Effector memory CD8-positive, alpha-beta T cell (primary cell): ENCODE measurements at regions not wholly inside any gene's neighbourhood (a gene's known extent, or its start where the extent isn't known, plus 50 kb on each side); places are given as distances from the start of the nearest gene placed in this dataset.

Source experiments
- ATAC-seq: fragments of 150-1000 bp; cut with Tn5 transposase; replicated peaks from 2 replicates; pipeline ENCODE4 v1.10.0; 2021; ENCODE audit warnings: mild to moderate bottlenecking, moderate library complexity
- DNase-seq, 3 experiments: peaks; one replicate each; pipeline ENCODE4 v3.0.0; 2021
- H3K27ac Mint-ChIP-seq, 2 donors: one replicate each; pipeline ENCODE4 v1.8.0; 2022; ENCODE audit warnings: mild to moderate bottlenecking in 2 of 2, mixed read lengths in 2 of 2, moderate library complexity in 2 of 2
- H3K27me3 Mint-ChIP-seq, 2 donors: one replicate each; pipeline ENCODE4 v1.8.0; 2022; ENCODE audit warnings: mixed read lengths in 2 of 2
- H3K36me3 Mint-ChIP-seq: one replicate; pipeline ENCODE4 v1.8.0; 2022; ENCODE audit warnings: mild to moderate bottlenecking, moderate library complexity, mixed read lengths; ENCODE audit not compliant: insufficient read depth
- H3K4me1 Mint-ChIP-seq, 2 donors: one replicate each; pipeline ENCODE4 v1.8.0; 2022; ENCODE audit warnings: low read depth in 2 of 2, mixed read lengths in 2 of 2
- H3K4me3 Mint-ChIP-seq, 2 donors: one replicate each; pipeline ENCODE4 v1.8.0; 2022; ENCODE audit warnings: mild to moderate bottlenecking in 2 of 2, mixed read lengths in 2 of 2, moderate library complexity in 2 of 2
- H3K9me3 Mint-ChIP-seq, 2 donors: one replicate each; pipeline ENCODE4 v1.8.0; 2022; ENCODE audit warnings: mixed read lengths in 2 of 2

DNA sequence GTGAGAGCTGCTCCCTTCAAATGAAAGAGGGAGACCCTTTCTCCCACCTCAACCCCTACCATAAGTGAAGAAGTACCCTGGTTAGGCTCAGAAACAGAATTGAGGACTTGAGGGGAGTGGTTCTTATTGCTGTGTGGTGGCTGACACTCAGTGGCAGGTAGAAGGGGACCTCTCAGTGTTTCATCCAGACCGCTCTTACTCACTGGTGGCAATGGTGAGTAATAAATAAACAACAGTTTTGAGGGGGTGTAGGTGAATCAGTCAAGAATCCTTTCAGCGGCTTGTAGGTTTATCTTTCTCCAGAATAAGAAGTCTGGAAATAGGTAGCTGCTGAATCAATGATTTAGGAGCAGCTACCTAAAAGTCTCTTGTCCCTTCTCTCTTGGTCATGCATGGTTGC, 403.4 kb upstream of the B3GAT1 start:
- Mint-ChIP-seq H3K27me3 (peaks cover 48 to 58% of the 10 kb centered on the region in 2 donors), H3K27ac (no peak overlapping the region), H3K9me3 (no peaks in the 10 kb centered on the region), H3K4me3 (no peak overlapping the region), H3K4me1 (no peaks in the 10 kb centered on the region), H3K36me3 (no peaks in the 10 kb centered on the region)
- ATAC-seq (no peak), DNase-seq (no peak)

GRCh38 chr11:134807997-134808396, 396.0 kb upstream of the B3GAT1 start:
- no peaks in the 10 kb centered on the region for H3K36me3 Mint-ChIP-seq
- H3K27ac Mint-ChIP-seq, result no peak overlapping the region
- peaks cover 44% of the 10 kb centered on the region in 2 donors for H3K27me3 Mint-ChIP-seq
- DNase-seq (no peak), ATAC-seq (no peak)
- H3K9me3 Mint-ChIP-seq, result no peaks in the 10 kb centered on the region
- H3K4me3 Mint-ChIP-seq, result no peak overlapping the region
- H3K4me1 Mint-ChIP-seq, result no peaks in the 10 kb centered on the region

DNA sequence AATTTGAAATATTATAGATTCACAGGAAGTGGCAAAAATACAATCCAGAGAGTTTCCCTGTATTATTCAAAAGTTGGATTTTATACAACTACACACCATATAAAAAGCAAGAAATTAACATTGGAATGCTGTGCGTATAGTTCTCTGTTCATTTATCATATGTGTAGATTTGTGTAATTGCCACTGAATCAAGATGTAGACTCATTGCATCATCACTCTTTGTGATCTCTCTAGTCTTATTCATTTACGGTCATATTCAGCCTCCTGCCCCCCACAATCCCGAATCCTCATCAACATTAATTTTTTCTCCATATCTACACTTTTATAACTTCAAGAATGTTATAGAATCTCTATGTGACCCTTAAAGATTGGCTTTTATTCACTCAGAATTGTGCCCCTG, 390.6 kb upstream of the B3GAT1 start:
- Mint-ChIP-seq H3K36me3 (no peaks in the 10 kb centered on the region), H3K27ac (no peak overlapping the region), H3K9me3 (no peaks in the 10 kb centered on the region), H3K4me3 (no peak overlapping the region), H3K4me1 (peaks cover 2 to 5% of the 10 kb centered on the region in 2 donors), H3K27me3 (peaks cover 55 to 67% of the 10 kb centered on the region in 2 donors)
- no peak for DNase-seq
- no peak for ATAC-seq

DNA sequence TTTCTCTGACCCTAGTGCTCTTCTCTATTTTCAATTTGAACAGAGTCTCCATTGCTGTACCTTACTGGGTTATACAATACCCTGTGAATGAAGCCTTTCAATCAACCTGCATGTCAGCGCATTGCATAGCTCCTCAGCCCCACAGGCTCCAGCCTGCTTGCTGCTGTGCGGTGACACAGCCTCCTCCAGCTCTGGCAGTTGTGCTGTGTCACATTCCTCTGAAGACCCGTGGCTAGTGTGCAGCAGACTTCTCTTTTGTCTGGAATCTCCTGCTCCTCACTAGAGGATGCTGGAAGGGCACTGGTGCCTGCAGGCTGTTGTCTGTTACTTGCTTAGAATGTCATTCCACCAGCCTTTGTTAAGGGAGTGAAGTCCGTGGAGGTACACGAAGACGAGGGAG, 390.1 kb upstream of the B3GAT1 start:
- Mint-ChIP-seq H3K36me3 (no peaks in the 10 kb centered on the region), H3K27ac (peak overlapping the region in 1 of 2 donors; percentile 39), H3K27me3 (peaks cover 50 to 63% of the 10 kb centered on the region in 2 donors), H3K4me1 (peaks cover 2 to 5% of the 10 kb centered on the region in 2 donors), H3K4me3 (no peak overlapping the region), H3K9me3 (no peaks in the 10 kb centered on the region)
- no peak for ATAC-seq
- DNase-seq, result no peak

- Mint-ChIP-seq H3K4me1 (peaks cover 2 to 5% of the 10 kb centered on the region in 2 donors), H3K27ac (peak overlapping the region in 1 of 2 donors; percentile 6), H3K27me3 (peaks cover 48 to 57% of the 10 kb centered on the region in 2 donors), H3K9me3 (no peaks in the 10 kb centered on the region), H3K4me3 (no peak overlapping the region), H3K36me3 (no peaks in the 10 kb centered on the region)
- no peak for DNase-seq
- ATAC-seq, result no peak
Observed at GRCh38 chr11:134801570-134801969, 389.5 kb upstream of the B3GAT1 start.

DNA sequence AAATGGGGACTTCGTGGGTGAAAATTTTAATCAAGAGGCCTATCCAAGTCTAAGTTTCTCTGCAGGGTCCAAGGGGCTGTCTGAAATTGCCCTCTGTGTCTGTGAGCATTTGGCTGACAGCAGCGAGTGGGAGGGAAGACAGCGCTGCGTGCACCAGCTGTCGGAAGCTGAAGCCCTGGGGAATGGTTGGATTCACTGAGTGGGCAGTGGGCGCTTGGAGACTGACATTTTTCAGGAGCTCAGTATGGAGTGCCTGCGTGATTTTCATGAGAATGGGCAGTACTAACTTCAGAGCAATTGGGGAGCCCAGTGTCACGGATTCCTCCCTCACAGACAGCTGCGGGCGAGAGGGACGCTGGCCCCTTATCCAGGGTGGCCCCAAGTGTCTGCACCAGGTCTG, 388.8 kb upstream of the B3GAT1 start:
- ATAC-seq (no peak), DNase-seq (no peak)
- Mint-ChIP-seq H3K9me3 (no peaks in the 10 kb centered on the region), H3K27ac (peak overlapping the region in 1 of 2 donors; percentile 6), H3K4me3 (no peak overlapping the region), H3K27me3 (peaks cover 44 to 50% of the 10 kb centered on the region in 2 donors), H3K36me3 (no peaks in the 10 kb centered on the region), H3K4me1 (peaks cover 2 to 5% of the 10 kb centered on the region in 2 donors)

DNA sequence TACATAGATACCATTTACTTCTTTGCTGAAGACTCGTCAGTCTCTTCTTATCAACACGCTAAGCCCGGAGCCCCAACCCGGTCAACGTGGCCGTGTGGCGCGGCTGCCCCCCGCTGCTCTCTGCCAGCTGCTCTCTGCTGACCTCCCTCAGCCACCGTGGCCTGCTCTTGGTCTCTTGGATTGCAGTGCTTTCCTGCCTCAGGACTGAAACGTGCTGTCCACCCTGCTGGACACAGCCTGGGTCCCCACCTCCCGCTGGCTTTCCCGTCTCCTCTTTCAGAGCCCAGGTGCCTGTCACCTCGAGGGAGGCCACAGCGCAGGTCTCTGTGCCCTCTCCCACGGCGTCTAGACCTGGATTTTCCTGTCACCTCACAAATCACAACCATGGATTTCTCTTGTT, 388.1 kb upstream of the B3GAT1 start:
- H3K36me3 Mint-ChIP-seq, result no peaks in the 10 kb centered on the region
- ATAC-seq, result no peak
- peaks cover 2 to 5% of the 10 kb centered on the region in 2 donors for H3K4me1 Mint-ChIP-seq
- H3K27me3 Mint-ChIP-seq, result peaks cover 40 to 49% of the 10 kb centered on the region in 2 donors
- H3K27ac Mint-ChIP-seq, result no peak overlapping the region
- no peak overlapping the region for H3K4me3 Mint-ChIP-seq
- DNase-seq, result no peak
- no peaks in the 10 kb centered on the region for H3K9me3 Mint-ChIP-seq

DNA sequence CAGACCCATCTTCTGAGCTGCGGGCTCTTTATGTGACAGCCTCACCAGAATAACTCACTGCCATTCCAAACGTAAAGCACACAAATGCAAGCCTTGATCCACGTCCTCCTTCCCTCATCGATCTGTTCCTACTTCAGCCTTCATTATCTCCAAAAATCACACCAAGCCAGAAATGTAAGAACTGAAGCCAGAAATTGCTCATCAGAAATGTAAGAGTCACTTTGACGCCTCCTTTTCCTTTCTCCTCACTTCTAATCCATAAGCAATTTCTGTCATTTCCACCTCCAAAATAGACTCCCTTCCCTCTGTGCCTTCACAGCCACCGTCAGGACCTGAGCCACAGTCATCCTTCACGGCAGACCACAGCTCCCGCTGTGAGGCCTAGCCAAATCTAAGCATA, 387.3 kb upstream of the B3GAT1 start:
- Mint-ChIP-seq H3K4me3 (no peak overlapping the region), H3K27me3 (peaks cover 39 to 45% of the 10 kb centered on the region in 2 donors)
- no peak for DNase-seq

GRCh38 chr11:134797411-134798089, 385.5 kb upstream of the B3GAT1 start:
- H3K9me3 Mint-ChIP-seq, result no peaks in the 10 kb centered on the region
- ATAC-seq (no peak), DNase-seq (no peak)
- H3K36me3 Mint-ChIP-seq, result no peaks in the 10 kb centered on the region
- no peak overlapping the region for H3K27ac Mint-ChIP-seq
- H3K27me3 Mint-ChIP-seq, result peaks cover 49 to 50% of the 10 kb centered on the region in 2 donors
- peaks cover 2 to 5% of the 10 kb centered on the region in 2 donors for H3K4me1 Mint-ChIP-seq
- no peak overlapping the region for H3K4me3 Mint-ChIP-seq

More for the DNA sequence above, 387.3 kb upstream of the B3GAT1 start:
- no peak for ATAC-seq
- Mint-ChIP-seq H3K27ac (no peak overlapping the region), H3K4me1 (peaks cover 2 to 5% of the 10 kb centered on the region in 2 donors), H3K9me3 (no peaks in the 10 kb centered on the region), H3K36me3 (no peaks in the 10 kb centered on the region)

- ATAC-seq (no peak), DNase-seq (no peak)
- Mint-ChIP-seq H3K9me3 (no peaks in the 10 kb centered on the region), H3K36me3 (no peaks in the 10 kb centered on the region), H3K27me3 (peaks cover 36 to 39% of the 10 kb centered on the region in 2 donors), H3K27ac (no peak overlapping the region), H3K4me3 (no peak overlapping the region), H3K4me1 (no peaks in the 10 kb centered on the region)
Observed at GRCh38 chr11:134795017-134795416, 383.0 kb upstream of the B3GAT1 start.

DNA sequence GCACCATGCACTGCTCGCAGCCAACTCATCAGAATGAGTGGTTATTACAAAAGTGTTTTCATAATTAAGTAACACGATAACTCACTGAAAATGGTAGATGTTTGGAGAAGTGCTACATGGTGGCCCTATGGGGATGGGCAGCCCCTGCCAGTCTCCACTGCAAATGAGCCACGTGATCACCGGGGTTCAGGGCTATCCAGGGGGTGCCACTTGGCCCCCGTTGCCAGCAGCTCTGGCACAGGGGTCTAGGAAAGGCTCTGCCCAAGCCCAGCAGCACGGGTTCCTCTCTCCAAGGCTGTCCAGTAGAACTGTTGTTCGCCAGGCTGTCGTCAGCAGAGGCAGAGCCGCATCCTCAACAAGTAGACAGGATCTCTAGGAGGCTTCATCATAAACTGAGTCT, 382.1 kb upstream of the B3GAT1 start:
- Mint-ChIP-seq H3K27ac (no peak overlapping the region), H3K4me3 (no peak overlapping the region), H3K36me3 (no peaks in the 10 kb centered on the region), H3K9me3 (no peaks in the 10 kb centered on the region), H3K27me3 (peaks cover 30 to 41% of the 10 kb centered on the region in 2 donors), H3K4me1 (no peaks in the 10 kb centered on the region)
- ATAC-seq (no peak), DNase-seq (no peak)

- Mint-ChIP-seq H3K27ac (no peak overlapping the region), H3K27me3 (peaks cover 30 to 45% of the 10 kb centered on the region in 2 donors), H3K36me3 (peaks cover 2% of the 10 kb centered on the region), H3K4me1 (no peaks in the 10 kb centered on the region), H3K4me3 (no peak overlapping the region), H3K9me3 (no peaks in the 10 kb centered on the region)
- ATAC-seq (no peak), DNase-seq (no peak)
Observed at GRCh38 chr11:134792677-134793076, 380.6 kb upstream of the B3GAT1 start.

- Mint-ChIP-seq H3K27ac (no peak overlapping the region), H3K36me3 (peaks cover 2% of the 10 kb centered on the region), H3K4me3 (no peak overlapping the region), H3K9me3 (no peaks in the 10 kb centered on the region), H3K27me3 (peaks cover 33 to 48% of the 10 kb centered on the region in 2 donors), H3K4me1 (no peaks in the 10 kb centered on the region)
- DNase-seq (no peak), ATAC-seq (no peak)
Observed at GRCh38 chr11:134792044-134792443, 380.0 kb upstream of the B3GAT1 start.

DNA sequence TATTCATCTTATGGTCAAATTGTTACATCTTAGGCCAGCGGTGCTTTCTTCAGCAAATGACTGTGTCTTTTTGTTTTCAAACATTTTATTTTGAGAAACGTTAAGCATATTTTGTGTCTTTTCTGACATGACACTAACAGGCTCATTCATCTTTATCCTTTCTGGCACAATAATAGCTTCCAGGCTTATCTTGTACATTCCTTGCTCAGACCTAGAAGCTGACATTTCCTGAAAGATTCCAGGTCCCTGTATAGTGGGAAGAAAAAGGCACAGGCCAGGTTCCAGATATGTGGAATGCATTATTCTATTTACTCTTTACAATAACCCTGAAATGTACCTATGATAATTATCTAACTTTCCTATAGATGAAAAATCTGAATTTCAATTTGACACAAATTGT, 379.1 kb upstream of the B3GAT1 start:
- Mint-ChIP-seq H3K36me3 (peaks cover 2% of the 10 kb centered on the region), H3K4me1 (no peaks in the 10 kb centered on the region), H3K27me3 (peaks cover 43 to 53% of the 10 kb centered on the region in 2 donors), H3K27ac (no peak overlapping the region), H3K4me3 (no peak overlapping the region), H3K9me3 (no peaks in the 10 kb centered on the region)
- no peak for ATAC-seq
- no peak for DNase-seq
